Mesenchymal stem cell (in vitro differentiated cells and primary cell): ENCODE measurements at regions not wholly inside any gene's neighbourhood (a gene's known extent, or its start where the extent isn't known, plus 50 kb on each side); places are given as distances from the start of the nearest gene placed in this dataset.

Experiments used
- DNase-seq: peaks from one replicate; pipeline ENCODE4 v3.0.0-alpha.2; 2013
- H2AFZ ChIP-seq: one replicate; pipeline ENCODE4 v1.6.1; 2013; ENCODE audit warnings: low read depth, mild to moderate bottlenecking, control low read depth, inconsistent platforms, low read length, moderate library complexity
- H2AK5ac ChIP-seq: 2 replicates; pipeline ENCODE4 v1.6.1; 2013; ENCODE audit warnings: low read length, moderate library complexity, mild to moderate bottlenecking, inconsistent platforms; ENCODE audit not compliant: severe bottlenecking
- H2BK120ac ChIP-seq: one replicate; pipeline ENCODE4 v1.6.1; 2013; ENCODE audit warnings: low read depth, mild to moderate bottlenecking, inconsistent platforms, low read length, moderate library complexity
- H2BK12ac ChIP-seq, 2 experiments: one replicate each; pipeline ENCODE4 v1.6.1; 2013; ENCODE audit warnings: inconsistent platforms in 2 of 2, low read length in 2 of 2, mild to moderate bottlenecking in 2 of 2, moderate library complexity in 2 of 2, control low read depth in 1 of 2
- H2BK15ac ChIP-seq: one replicate; pipeline ENCODE4 v1.6.1; 2013; ENCODE audit warnings: mild to moderate bottlenecking, low read depth, inconsistent platforms; ENCODE audit not compliant: poor library complexity, severe bottlenecking
- H2BK5ac ChIP-seq: 2 replicates; pipeline ENCODE4 v1.6.1; 2013; ENCODE audit warnings: low read depth, mild to moderate bottlenecking, low read length, control low read depth, inconsistent platforms; ENCODE audit not compliant: poor library complexity, severe bottlenecking
- H3K14ac ChIP-seq, 2 experiments: one replicate each; pipeline ENCODE4 v1.6.1; 2013; ENCODE audit warnings: inconsistent platforms in 2 of 2, low read length in 2 of 2, control low read depth in 1 of 2, mild to moderate bottlenecking in 1 of 2, moderate library complexity in 1 of 2
- H3K18ac ChIP-seq, 2 experiments: one replicate each; pipeline ENCODE4 v1.6.1; 2013; ENCODE audit warnings: inconsistent platforms in 2 of 2, low read length in 2 of 2, control low read depth in 1 of 2, low read depth in 1 of 2, mild to moderate bottlenecking in 1 of 2
- H3K23ac ChIP-seq, 2 experiments: one replicate each; pipeline ENCODE4 v1.6.1; 2013; ENCODE audit warnings: inconsistent platforms in 2 of 2, low read length in 2 of 2, mild to moderate bottlenecking in 2 of 2, moderate library complexity in 2 of 2, control low read depth in 1 of 2
- H3K27ac ChIP-seq: 2 replicates; pipeline ENCODE4 v1.5.1; 2013; ENCODE audit warnings: mild to moderate bottlenecking, moderate library complexity, low read length, control low read depth, inconsistent platforms; ENCODE audit not compliant: poor library complexity, severe bottlenecking
- H3K27me3 ChIP-seq, 2 experiments: 2 replicates each; pipeline versions ENCODE4 v1.6.1 to v1.7.0; 2013; ENCODE audit warnings: low read length in 2 of 2, mild to moderate bottlenecking in 2 of 2, moderate library complexity in 2 of 2, control low read depth in 1 of 2, inconsistent platforms in 1 of 2; ENCODE audit not compliant: control insufficient read depth in 1 of 2, insufficient read depth in 1 of 2
- H3K36me3 ChIP-seq, 2 experiments: 2 replicates each; pipeline versions ENCODE4 v1.6.1 to v1.7.0; 2013; ENCODE audit warnings: low read length in 2 of 2, control low read depth in 1 of 2, inconsistent platforms in 1 of 2, low read depth in 1 of 2, mild to moderate bottlenecking in 1 of 2; ENCODE audit not compliant: insufficient read depth in 2 of 2, control insufficient read depth in 1 of 2
- H3K4ac ChIP-seq, 2 experiments: one replicate each; pipeline ENCODE4 v1.6.1; 2013; ENCODE audit warnings: inconsistent platforms in 2 of 2, low read length in 2 of 2, mild to moderate bottlenecking in 2 of 2, moderate library complexity in 2 of 2, control low read depth in 1 of 2, low read depth in 1 of 2
- H3K4me1 ChIP-seq: 2 replicates; pipeline ENCODE4 v1.6.1; 2013; ENCODE audit warnings: low read depth, low read length, control low read depth; ENCODE audit not compliant: control insufficient read depth, insufficient read depth
- H3K4me2 ChIP-seq: 2 replicates; pipeline ENCODE4 v1.6.1; 2013; ENCODE audit warnings: low read length, mild to moderate bottlenecking, inconsistent platforms; ENCODE audit not compliant: poor library complexity, severe bottlenecking
- H3K4me3 ChIP-seq, 2 experiments: 2 replicates each; pipeline versions ENCODE4 v1.5.1 to v1.7.0; 2013; ENCODE audit warnings: low read length in 2 of 2, mild to moderate bottlenecking in 2 of 2, control low read depth in 1 of 2, low read depth in 1 of 2; ENCODE audit not compliant: insufficient read depth in 1 of 2
- H3K79me1 ChIP-seq: replicated peaks from 2 replicates; pipeline ENCODE4 v1.6.1; 2013; ENCODE audit warnings: mild to moderate bottlenecking, control low read depth, low read length, inconsistent platforms; ENCODE audit not compliant: poor library complexity, severe bottlenecking
- H3K9ac ChIP-seq: 2 replicates; pipeline ENCODE4 v1.7.0; 2013; ENCODE audit warnings: mild to moderate bottlenecking, low read length, moderate library complexity
- H3K9me3 ChIP-seq: 2 replicates; pipeline ENCODE4 v1.7.0; 2013; ENCODE audit warnings: mild to moderate bottlenecking, low read length; ENCODE audit not compliant: control insufficient read depth
- H4K8ac ChIP-seq: one replicate; pipeline ENCODE4 v1.6.1; 2013; ENCODE audit warnings: inconsistent platforms, mild to moderate bottlenecking, low read length, moderate library complexity
- H4K91ac ChIP-seq: one replicate; pipeline ENCODE4 v1.6.1; 2013; ENCODE audit warnings: mild to moderate bottlenecking, low read length, inconsistent platforms
- WGBS: methylation state at CpG from one replicate; pipeline ENCODE4 v1.1.7; 2013; ENCODE audit warnings: mixed read lengths; 5-methylcytosine and 5-hydroxymethylcytosine counted together

DNA sequence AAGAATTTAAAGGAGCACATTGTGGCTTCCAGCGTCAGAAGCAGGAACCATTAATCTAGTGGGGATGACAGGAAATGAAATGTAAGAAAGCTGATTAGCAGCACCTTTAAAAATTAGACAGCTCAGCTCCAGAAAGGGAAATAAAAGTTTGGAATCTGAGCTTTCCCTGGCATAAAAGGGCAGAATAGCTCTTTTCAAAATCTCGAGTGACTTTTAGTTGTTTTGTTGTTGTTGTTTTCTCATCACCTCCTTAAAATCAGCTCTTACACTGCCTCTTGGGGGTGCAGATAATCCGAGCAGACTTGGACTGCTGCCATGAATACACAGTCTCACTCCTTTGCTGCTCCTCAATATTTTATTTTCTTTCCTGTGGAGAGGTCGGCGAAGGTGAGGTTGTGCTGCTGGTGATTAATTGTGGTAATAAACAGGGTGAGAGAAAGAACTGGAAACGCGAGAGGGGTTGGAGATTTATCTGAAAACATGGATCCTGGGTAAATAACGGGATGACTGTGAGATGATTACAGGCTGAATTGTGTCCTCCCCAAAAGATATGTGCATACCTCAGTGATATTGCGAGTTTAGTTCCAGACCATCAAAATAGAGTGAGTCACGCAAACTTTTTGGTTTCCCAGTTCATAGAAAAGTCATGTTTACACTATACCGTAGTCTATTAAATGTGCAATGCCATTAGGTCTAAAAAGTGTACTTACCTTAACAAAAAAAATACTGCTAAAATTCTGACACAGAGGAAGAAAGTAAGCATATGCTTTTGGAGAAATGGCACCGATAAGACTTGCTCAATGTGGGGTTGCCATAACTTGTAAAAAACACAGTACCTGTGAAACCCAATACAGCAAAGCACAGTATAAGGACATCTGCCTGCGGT lies 787.7 kb downstream of the UQCRFS1 start:
- H3K23ac ChIP-seq: no peak overlapping the region
- 39% methylated on average over 10 of the region's 13 CpGs for WGBS
- H3K27ac ChIP-seq: peak overlapping the region; percentile 37
- no peak overlapping the region for H4K91ac ChIP-seq
- no peak overlapping the region for H3K9ac ChIP-seq
- no peak overlapping the region for H3K4me3 ChIP-seq
- no peak overlapping the region for H2BK120ac ChIP-seq
- no peaks in the 10 kb centered on the region for H3K9me3 ChIP-seq
- no peak overlapping the region for H3K14ac ChIP-seq
- peak overlapping the region; percentile 21 for H3K4me2 ChIP-seq
- H2AK5ac ChIP-seq: no peak overlapping the region
- no peak overlapping the region for H2BK5ac ChIP-seq
- H2BK12ac ChIP-seq: no peak overlapping the region
- no peak overlapping the region for H4K8ac ChIP-seq
- no peak overlapping the region for H3K4ac ChIP-seq
- H3K4me1 ChIP-seq: peaks cover 25% of the 10 kb centered on the region
- H2BK15ac ChIP-seq: no peak overlapping the region
- no peak for DNase-seq
- H3K36me3 ChIP-seq: no peaks in the 10 kb centered on the region
- no peaks in the 10 kb centered on the region for H3K79me1 ChIP-seq
- H3K18ac ChIP-seq: no peak overlapping the region
- peaks cover 0 to 60% of the 10 kb centered on the region in 2 experiments for H3K27me3 ChIP-seq
- no peak overlapping the region for H2AFZ ChIP-seq

DNA sequence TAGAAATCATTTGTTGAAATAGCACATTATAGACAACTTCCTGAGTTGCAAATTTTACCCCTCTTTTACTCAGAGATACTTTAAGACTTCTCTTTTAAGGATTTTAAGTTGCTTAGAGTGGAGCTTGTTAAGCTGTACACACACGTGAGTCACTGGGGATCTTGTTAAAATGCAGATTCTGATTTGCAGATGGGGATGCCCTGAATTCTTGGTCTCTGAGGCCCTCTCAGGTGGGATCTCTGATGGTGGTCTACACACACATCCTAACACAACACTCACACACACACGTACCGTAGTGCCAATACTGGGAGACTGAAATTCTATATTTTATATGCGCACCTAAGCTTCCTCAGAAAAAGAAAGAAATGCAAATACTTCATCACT lies 788.3 kb downstream of the UQCRFS1 start:
- H3K4me2 ChIP-seq: no peak overlapping the region
- H3K14ac ChIP-seq: no peak overlapping the region
- H3K23ac ChIP-seq: no peak overlapping the region
- DNase-seq: no peak
- peaks cover 0 to 57% of the 10 kb centered on the region in 2 experiments for H3K27me3 ChIP-seq
- H3K9me3 ChIP-seq: no peaks in the 10 kb centered on the region
- H3K79me1 ChIP-seq: no peaks in the 10 kb centered on the region
- WGBS: 28% methylated on average over 2 of the region's 4 CpGs
- peak overlapping the region; percentile 37 for H3K27ac ChIP-seq
- H2BK5ac ChIP-seq: no peak overlapping the region
- no peak overlapping the region for H3K9ac ChIP-seq
- no peak overlapping the region for H3K18ac ChIP-seq
- no peak overlapping the region for H2BK120ac ChIP-seq
- H3K4ac ChIP-seq: no peak overlapping the region
- H3K36me3 ChIP-seq: no peaks in the 10 kb centered on the region
- H4K91ac ChIP-seq: no peak overlapping the region
- H2BK15ac ChIP-seq: no peak overlapping the region
- H2AFZ ChIP-seq: no peak overlapping the region
- H3K4me1 ChIP-seq: peaks cover 25% of the 10 kb centered on the region
- H2AK5ac ChIP-seq: no peak overlapping the region
- no peak overlapping the region for H2BK12ac ChIP-seq
- no peak overlapping the region for H4K8ac ChIP-seq
- no peak overlapping the region for H3K4me3 ChIP-seq

DNA sequence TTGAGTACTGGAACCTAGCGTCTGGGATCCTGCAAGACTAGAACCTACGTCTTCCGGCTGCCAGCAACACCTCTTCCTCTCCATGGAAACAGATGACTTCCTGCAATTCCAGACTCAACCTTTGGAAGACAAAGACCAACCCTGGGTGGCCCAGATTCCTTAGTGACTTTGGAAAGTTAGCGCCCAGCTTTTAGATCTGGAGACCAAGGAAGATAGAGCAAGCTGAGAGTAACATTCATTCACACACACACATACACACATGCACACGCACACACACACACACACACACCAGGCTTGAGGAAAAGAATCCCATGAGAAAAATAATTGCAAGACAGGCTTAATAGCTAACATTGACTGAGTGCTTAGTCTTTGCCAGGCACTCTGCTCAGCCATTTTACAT lies 788.9 kb downstream of the UQCRFS1 start:
- Histone ChIP-seq H3K9me3 (no peaks in the 10 kb centered on the region), H2BK5ac (peak overlapping the region; percentile 25), H2BK120ac (no peak overlapping the region), H3K23ac (no peak overlapping the region), H3K36me3 (no peaks in the 10 kb centered on the region), H3K4me2 (no peak overlapping the region), H3K18ac (no peak overlapping the region), H3K27me3 (peaks cover 0 to 56% of the 10 kb centered on the region in 2 experiments), H4K91ac (no peak overlapping the region), H2AFZ (no peak overlapping the region), H2BK12ac (no peak overlapping the region), H3K4me3 (no peak overlapping the region), H2AK5ac (no peak overlapping the region), H2BK15ac (no peak overlapping the region), H3K4me1 (peaks cover 25% of the 10 kb centered on the region), H3K4ac (no peak overlapping the region), H3K27ac (no peak overlapping the region), H3K14ac (no peak overlapping the region), H3K9ac (no peak overlapping the region), H4K8ac (no peak overlapping the region), H3K79me1 (no peaks in the 10 kb centered on the region)
- WGBS: 47% methylated on average over 5 of the region's 5 CpGs
- DNase-seq: no peak

GRCh38 chr19:28422791-28423650 lies 789.9 kb downstream of the UQCRFS1 start:
- 57% methylated on average over 6 of the region's 6 CpGs for WGBS
- Histone ChIP-seq H2BK5ac (no peak overlapping the region), H3K9me3 (no peaks in the 10 kb centered on the region), H3K4me1 (peaks cover 25% of the 10 kb centered on the region), H3K27me3 (peaks cover 3 to 53% of the 10 kb centered on the region in 2 experiments), H3K4me3 (no peak overlapping the region), H3K27ac (no peak overlapping the region), H3K79me1 (no peaks in the 10 kb centered on the region), H3K14ac (no peak overlapping the region), H2BK15ac (no peak overlapping the region), H2BK120ac (no peak overlapping the region), H2AK5ac (no peak overlapping the region), H3K18ac (no peak overlapping the region), H3K4ac (no peak overlapping the region), H3K23ac (no peak overlapping the region), H4K91ac (no peak overlapping the region), H2BK12ac (no peak overlapping the region), H2AFZ (no peak overlapping the region), H3K36me3 (no peaks in the 10 kb centered on the region), H4K8ac (no peak overlapping the region), H3K9ac (no peak overlapping the region), H3K4me2 (no peak overlapping the region)
- no peak for DNase-seq
